GM10248 (cell line): ENCODE measurements at regions not wholly inside any gene's neighbourhood (a gene's known extent, or its start where the extent isn't known, plus 50 kb on each side); places are given as distances from the start of the nearest gene placed in this dataset.

ENCODE experiments used
- CTCF ChIA-PET: fragments of 300-600 bp; sonication (Branson Sonifier 250); formaldehyde crosslinking; extraction: SDS; loops from one replicate; lab custom pipeline; 2021; ENCODE audit warnings: antibody characterized with exemption; lab: Yijun Ruan, JAX
- POLR2A ChIA-PET: fragments of 350-650 bp; sonication (Branson Sonifier 250); formaldehyde crosslinking; extraction: SDS; loops from one replicate; lab custom pipeline; 2020; ENCODE audit warnings: antibody characterized with exemption; lab: Yijun Ruan, JAX
- DNase-seq: peaks from one replicate; pipeline ENCODE4 v3.0.0; 2012; ENCODE audit errors: extremely low spot score
- CTCF ChIP-seq: IDR thresholded peaks from 2 replicates; pipeline ENCODE4 v1.5.1; 2012; ENCODE audit warnings: mild to moderate bottlenecking, low read depth; ENCODE audit errors: extremely low read depth, missing control alignments, control extremely low read depth

GRCh38 chr16:50989047-50989446 is 162.0 kb downstream of the SALL1 start:
- POLR2A ChIA-PET: no interaction called here
- no peak for TF ChIP-seq CTCF
- no peak for DNase-seq
- CTCF ChIA-PET: interaction anchor here (1.6 kb wide), 1 partner anchor 15 kb away, joined by 4 read pairs; no protein-coding TSS in a partner anchor

- CTCF ChIA-PET: interaction anchor here (1.6 kb wide), 1 partner anchor 16 kb away, joined by 4 read pairs; no protein-coding TSS in a partner anchor
Observed at GRCh38 chr16:50988441-50988840, 162.6 kb downstream of the SALL1 start.

GRCh38 chr16:50986453-50986852 is 164.6 kb downstream of the SALL1 start:
- POLR2A ChIA-PET: no interaction called here
- CTCF ChIA-PET: no interaction called here
- TF ChIP-seq CTCF: no peak
- DNase-seq: no peak

More at GRCh38 chr16:50988441-50988840, 162.6 kb downstream of the SALL1 start:
- no peak for DNase-seq
- TF ChIP-seq CTCF: no peak
- POLR2A ChIA-PET: no interaction called here

GRCh38 chr16:50985733-50986132 is 165.3 kb downstream of the SALL1 start:
- no peak for DNase-seq
- CTCF ChIA-PET: no interaction called here
- no peak for TF ChIP-seq CTCF
- POLR2A ChIA-PET: no interaction called here

- TF ChIP-seq CTCF: no peak
- ChIA-PET CTCF (no interaction called here), POLR2A (no interaction called here)
- DNase-seq: no peak
Observed at GRCh38 chr16:50984688-50985087, 166.4 kb downstream of the SALL1 start.

GRCh38 chr16:50982808-50983207 is 168.3 kb downstream of the SALL1 start:
- CTCF ChIA-PET: no interaction called here
- POLR2A ChIA-PET: no interaction called here
- TF ChIP-seq CTCF: no peak
- no peak for DNase-seq

GRCh38 chr16:50981951-50982350 is 169.1 kb downstream of the SALL1 start:
- TF ChIP-seq CTCF: no peak
- no peak for DNase-seq

More at GRCh38 chr16:50981951-50982350, 169.1 kb downstream of the SALL1 start:
- ChIA-PET POLR2A (no interaction called here), CTCF (no interaction called here)
